AG04450 (cell line): ENCODE measurements at regions not wholly inside any gene's neighbourhood (a gene's known extent, or its start where the extent isn't known, plus 50 kb on each side); places are given as distances from the start of the nearest gene placed in this dataset.
A peak's percentile ranks its signal among the peaks of the same experiment; 100 is the strongest.

Experiments used
- CTCF ChIA-PET: fragments of 300-600, 350-600 bp; formaldehyde crosslinking; extraction: SDS; loops from one replicate; lab custom pipeline; 2022; ENCODE audit warnings: antibody characterized with exemption, inconsistent platforms; lab: Charles Lee
- POLR2A ChIA-PET: fragments of 350-600 bp; formaldehyde crosslinking; extraction: SDS; loops from one replicate; lab custom pipeline; 2021; ENCODE audit warnings: antibody characterized with exemption, inconsistent platforms; lab: Yijun Ruan, JAX
- DNase-seq: peaks from one replicate; pipeline ENCODE4 v3.0.0-alpha.2; 2011; ENCODE audit warnings: low read depth, low spot score
- H3K27ac ChIP-seq: one replicate; pipeline ENCODE4 v1.5.1; 2012; ENCODE audit warnings: low read depth, low read length, control low read depth
- H3K27me3 ChIP-seq: one replicate; pipeline ENCODE4 v1.6.0; 2012; ENCODE audit warnings: low read length; ENCODE audit not compliant: control insufficient read depth, insufficient read depth
- H3K4me3 ChIP-seq: 2 replicates; pipeline ENCODE4 v1.5.1; 2011; ENCODE audit warnings: mild to moderate bottlenecking, low read depth, low read length, control low read depth
- H3K9me3 ChIP-seq: 2 replicates; pipeline ENCODE4 v1.5.1; 2012; ENCODE audit warnings: low read length; ENCODE audit not compliant: control insufficient read depth, insufficient read depth
- TF ChIP-seq, protein P1 (sequence below): IDR thresholded peaks from 2 replicates; pipeline ENCODE4 v1.5.1; 2011; ENCODE audit warnings: low read depth, low read length, control low read depth, inconsistent platforms

DNA sequence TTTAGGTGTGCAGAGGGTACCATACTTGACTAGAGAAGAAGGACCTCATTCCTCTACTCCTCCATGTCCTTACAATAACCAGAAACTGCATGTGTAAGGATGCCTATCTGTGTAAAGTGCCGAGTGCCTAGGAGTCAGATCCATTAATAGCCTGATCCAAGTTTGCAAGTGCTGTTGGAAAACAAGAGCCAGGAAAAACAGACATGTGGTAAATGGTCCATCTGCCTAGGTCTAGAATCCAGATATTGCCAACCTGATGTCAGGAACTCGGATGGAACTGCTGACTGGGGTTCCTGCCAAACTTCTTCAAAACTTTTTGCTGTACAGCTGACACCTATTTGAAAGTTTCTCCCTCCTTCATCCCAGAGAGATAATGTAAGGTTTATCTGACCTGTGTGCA lies 239.4 kb upstream of the CAMK1G start:
- no peak for DNase-seq
- H3K9me3 ChIP-seq = no peaks in the 10 kb centered on the region
- TF ChIP-seq, protein P1, sequence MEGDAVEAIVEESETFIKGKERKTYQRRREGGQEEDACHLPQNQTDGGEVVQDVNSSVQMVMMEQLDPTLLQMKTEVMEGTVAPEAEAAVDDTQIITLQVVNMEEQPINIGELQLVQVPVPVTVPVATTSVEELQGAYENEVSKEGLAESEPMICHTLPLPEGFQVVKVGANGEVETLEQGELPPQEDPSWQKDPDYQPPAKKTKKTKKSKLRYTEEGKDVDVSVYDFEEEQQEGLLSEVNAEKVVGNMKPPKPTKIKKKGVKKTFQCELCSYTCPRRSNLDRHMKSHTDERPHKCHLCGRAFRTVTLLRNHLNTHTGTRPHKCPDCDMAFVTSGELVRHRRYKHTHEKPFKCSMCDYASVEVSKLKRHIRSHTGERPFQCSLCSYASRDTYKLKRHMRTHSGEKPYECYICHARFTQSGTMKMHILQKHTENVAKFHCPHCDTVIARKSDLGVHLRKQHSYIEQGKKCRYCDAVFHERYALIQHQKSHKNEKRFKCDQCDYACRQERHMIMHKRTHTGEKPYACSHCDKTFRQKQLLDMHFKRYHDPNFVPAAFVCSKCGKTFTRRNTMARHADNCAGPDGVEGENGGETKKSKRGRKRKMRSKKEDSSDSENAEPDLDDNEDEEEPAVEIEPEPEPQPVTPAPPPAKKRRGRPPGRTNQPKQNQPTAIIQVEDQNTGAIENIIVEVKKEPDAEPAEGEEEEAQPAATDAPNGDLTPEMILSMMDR = no peak
- H3K27ac ChIP-seq = no peak overlapping the region
- CTCF ChIA-PET = interaction anchor here (3.5 to 5.5 kb wide), 2 partner anchors 8 to 11 kb away, joined by 23 to 40 read pairs; no protein-coding TSS in a partner anchor
- no peak overlapping the region for H3K4me3 ChIP-seq
- peaks cover 3% of the 10 kb centered on the region for H3K27me3 ChIP-seq
- POLR2A ChIA-PET = no interaction called here

GRCh38 chr1:209349363-209350308 lies 233.9 kb upstream of the CAMK1G start:
- no peaks in the 10 kb centered on the region for H3K9me3 ChIP-seq
- POLR2A ChIA-PET = no interaction called here
- H3K27me3 ChIP-seq = no peaks in the 10 kb centered on the region
- no peak for DNase-seq
- H3K4me3 ChIP-seq = no peak overlapping the region
- H3K27ac ChIP-seq = no peak overlapping the region
- TF ChIP-seq, protein P1 = no peak
- CTCF ChIA-PET = interaction anchor here (0.9 to 5.5 kb wide), 4 partner anchors 14 to 147 kb away, joined by 3 to 40 read pairs (median 16); no protein-coding TSS in a partner anchor

GRCh38 chr1:209353053-209353452 lies 230.5 kb upstream of the CAMK1G start:
- TF ChIP-seq, protein P1 = no peak
- ChIA-PET POLR2A (no interaction called here), CTCF (interaction anchor here (1.1 to 4.6 kb wide), 17 partner anchors 13 to 470 kb away, joined by 3 to 95 read pairs (median 20); no protein-coding TSS in a partner anchor)
- H3K27me3 ChIP-seq = no peaks in the 10 kb centered on the region
- no peaks in the 10 kb centered on the region for H3K9me3 ChIP-seq
- no peak overlapping the region for H3K27ac ChIP-seq
- DNase-seq = no peak
- no peak overlapping the region for H3K4me3 ChIP-seq

GRCh38 chr1:209354111-209354839 lies 229.2 kb upstream of the CAMK1G start:
- TF ChIP-seq, protein P1 = peak; percentile 96
- DNase-seq = peak; percentile 75
- POLR2A ChIA-PET = no interaction called here
- Histone ChIP-seq H3K9me3 (no peaks in the 10 kb centered on the region), H3K27me3 (no peaks in the 10 kb centered on the region), H3K27ac (no peak overlapping the region), H3K4me3 (no peak overlapping the region)
- CTCF ChIA-PET = interaction anchor here (0.6 to 4.6 kb wide), 46 partner anchors 8 to 1761 kb away, joined by 3 to 95 read pairs (median 6); partner anchors contain the start of gene CAMK1G
